EL (cell line): ENCODE measurements at regions not wholly inside any gene's neighbourhood (a gene's known extent, or its start where the extent isn't known, plus 50 kb on each side); places are given as distances from the start of the nearest gene placed in this dataset.
"Not testable (repeated sequence)": the region's sequence is repeated elsewhere in the genome, so short reads cannot be mapped to it uniquely, and the experiment has no call there.

Experiments used
- DNase-seq: peaks from one replicate; pipeline ENCODE4 v3.0.0-alpha.2; 2016

DNA sequence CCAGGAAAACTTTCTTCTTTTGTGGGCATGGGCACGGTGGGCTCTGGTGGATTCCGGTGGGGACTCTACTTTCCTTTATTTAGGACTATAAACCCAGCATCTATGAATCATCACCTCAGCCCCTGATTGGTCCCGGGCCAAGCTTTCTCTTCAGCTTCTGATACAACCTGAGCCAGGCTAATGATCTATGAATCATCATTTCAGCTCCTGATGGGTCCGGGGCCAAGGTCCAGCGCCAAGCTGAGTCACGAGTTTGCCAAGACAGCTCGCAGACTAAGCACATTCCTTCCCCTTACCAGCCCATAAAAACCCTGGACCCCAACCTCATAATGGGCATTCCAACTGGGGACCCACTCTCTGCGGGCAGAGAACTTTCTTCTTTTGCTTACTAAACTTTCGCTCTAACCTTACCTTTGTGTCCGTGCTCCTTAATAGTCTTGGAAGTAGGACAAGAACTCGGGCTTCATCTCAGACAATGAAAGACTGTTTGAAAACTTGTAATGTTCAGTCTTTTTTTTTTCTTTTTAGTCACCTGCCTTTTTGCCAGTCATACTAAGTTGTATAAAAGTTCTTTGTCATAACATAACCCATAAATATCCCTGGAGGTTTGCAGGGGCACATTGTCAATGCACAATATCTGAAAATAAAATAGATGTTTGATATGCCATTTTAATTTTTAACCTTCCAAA lies 904.9 kb upstream of the EPHA5 start:
- DNase-seq: peak; percentile 86

DNA sequence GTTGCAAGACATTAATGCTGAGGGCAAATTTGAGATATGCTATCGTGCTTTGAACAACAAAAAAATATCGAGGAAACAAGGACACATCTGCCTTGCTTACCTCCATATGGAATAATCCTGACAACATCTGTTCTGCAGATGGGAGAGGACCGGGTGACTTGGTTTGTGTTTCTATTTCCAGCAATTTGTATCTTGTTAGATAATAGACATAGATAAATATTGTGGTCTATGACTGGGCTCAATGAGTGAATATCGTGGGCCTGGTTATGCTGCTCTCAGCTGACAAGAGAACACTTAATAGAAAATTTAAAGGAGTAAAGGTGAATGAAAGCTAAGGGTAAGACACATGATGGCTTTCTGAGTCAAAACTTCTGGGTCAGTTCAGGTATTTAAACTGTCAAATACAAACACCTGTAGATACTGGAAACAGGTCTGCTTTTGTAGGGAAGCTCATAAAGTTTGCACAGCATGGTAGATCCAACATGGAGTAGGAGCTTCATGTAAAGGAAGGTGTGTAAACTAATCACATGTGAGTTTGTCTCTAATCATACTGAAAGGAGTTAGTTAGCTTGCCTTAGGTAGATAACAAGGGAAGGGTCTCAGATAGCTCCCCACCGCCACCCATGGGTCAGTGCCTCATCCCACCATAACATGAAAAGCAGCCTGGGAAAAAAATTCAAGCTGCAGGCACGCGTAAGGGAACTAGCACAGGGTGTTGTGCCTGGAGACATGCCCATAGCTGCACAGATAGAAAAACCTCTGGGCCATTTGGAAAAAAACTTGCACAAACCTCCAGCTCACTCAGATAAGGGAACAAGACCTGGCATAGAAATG lies 904.1 kb upstream of the EPHA5 start:
- peak; percentile 78 for DNase-seq

DNA sequence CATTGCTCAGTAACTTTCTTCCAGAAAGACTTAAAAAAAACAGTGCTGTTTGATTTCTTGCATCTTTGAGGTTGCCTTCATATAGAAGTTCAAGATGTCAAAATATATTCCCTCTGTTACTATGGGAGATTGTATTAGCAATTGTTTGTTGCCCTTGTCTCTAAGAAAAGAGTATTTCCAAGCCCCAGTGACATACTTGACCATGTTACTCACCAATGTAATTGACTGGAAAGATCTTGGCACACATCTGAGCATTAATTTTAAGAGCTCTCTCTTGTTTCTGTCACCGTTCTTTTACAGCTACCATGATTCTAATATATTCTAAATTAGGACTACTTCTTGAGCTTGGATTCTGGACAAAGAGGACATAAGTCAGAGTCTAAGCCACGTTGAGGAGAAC lies 902.7 kb upstream of the EPHA5 start:
- DNase-seq: peak; percentile 50

DNA sequence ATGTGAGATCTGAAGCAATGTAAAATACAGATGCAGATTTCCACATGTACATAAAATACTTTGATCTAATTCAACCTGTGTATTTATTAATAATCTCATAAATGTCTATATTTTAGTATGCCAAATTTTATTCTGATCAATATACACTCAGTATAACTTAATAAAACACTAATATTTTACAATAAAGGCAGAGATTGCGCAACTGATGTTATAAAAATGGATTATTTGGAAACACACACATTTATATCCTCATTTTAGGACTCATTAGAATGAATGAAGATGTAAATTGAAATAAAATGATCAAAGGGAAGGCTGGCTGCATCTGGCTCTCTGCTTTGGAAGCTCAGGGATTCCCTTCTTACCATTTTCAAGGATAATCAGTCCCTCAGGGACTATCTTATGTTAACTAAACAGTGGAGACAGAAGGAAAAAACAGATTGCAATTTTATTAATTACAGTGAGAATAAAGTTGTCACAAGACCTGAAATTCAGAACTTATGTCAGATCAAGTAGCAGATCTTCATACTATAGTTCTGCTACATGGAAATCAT lies 900.9 kb upstream of the EPHA5 start:
- no peak for DNase-seq

DNA sequence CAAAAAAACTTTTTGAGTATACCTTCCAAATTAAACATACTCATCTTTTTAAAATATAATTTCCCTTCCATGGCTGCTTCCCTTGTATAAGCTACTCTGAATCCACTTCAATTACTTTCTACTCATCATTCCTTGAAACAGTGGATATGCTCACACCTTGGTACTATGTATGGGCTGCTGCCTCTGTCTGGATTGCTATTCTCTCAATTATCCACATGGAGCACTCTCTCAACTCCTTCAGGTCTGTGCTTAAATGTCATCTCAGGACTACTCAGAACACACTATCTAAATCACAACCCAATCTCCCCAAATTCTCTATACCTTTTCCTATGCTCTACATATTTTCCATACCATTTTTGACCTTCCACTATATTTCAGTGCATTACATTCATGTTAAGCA lies 898.9 kb upstream of the EPHA5 start:
- DNase-seq: no peak

DNA sequence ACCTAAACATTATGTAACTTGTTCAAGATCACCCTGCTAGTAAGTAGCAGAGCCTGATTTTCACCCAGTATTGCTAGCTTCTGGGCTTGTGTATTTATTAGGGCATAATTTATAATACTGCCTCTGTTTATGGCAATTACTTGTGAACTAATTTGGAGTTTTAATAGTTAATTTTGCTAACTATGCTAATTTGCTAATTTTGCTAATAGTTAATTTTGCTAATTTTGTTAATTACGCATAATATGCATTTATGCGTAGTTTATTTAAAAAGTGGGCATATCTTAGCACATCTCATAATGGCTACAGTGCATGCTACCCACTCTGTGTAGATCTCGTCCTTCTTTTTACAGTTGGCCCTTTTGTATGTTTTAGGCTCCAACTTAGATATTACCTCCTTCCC lies 898.1 kb upstream of the EPHA5 start:
- no peak for DNase-seq

DNA sequence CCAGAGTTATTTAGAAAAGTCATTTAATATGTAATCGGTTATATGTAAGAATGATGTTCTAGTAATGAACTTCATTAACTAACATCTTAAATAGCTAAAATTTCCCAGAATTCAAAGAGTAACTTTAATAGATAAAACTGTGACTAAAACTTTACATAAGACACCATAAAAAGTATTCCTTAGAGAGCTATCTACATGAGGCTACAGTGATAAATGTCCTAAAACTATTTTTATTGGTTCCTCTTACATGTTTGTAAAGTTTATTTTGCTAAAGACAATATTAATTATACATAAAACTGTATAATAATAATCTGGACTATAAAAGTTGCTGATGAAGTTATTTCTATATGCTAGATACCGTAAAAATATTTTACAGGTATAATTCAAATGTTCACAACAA lies 897.7 kb upstream of the EPHA5 start:
- no peak for DNase-seq

DNA sequence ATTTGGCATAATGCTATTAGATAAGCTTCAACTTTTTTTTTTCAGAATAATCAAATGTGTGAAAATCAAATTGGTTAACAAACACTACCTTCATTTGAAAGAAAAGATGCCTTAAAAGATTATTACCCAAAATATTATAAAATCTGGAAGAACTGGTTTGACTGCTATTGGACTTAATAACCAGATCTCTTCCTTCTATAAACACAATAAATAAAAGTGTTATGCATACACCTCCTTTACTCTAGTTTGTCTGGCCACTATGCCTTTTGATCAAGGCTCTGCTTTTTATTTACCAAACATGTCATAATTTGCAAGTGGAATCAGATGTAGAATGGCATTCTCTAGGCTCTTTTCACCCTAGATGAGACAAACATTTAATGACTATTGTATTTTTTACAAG lies 897.3 kb upstream of the EPHA5 start:
- DNase-seq: no peak

DNA sequence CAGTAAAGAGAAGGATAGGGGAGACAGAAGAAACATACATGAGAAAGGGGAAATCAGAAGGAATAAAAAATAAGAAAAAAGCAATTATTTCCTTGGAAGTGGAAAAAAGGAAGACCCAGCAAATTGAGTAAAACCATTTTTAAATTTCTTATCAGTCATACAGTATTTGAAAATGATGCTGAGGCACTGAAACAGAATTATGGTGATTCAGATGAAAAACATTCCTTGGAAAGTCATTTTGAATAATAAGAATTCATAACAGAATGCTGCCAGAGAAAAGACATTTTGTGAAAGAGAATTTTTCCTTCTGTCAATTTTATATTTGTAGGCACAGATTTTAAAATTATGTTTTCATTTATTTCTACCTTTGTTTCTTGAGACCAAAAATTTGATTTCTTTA lies 895.5 kb upstream of the EPHA5 start:
- DNase-seq: peak; percentile 47

DNA sequence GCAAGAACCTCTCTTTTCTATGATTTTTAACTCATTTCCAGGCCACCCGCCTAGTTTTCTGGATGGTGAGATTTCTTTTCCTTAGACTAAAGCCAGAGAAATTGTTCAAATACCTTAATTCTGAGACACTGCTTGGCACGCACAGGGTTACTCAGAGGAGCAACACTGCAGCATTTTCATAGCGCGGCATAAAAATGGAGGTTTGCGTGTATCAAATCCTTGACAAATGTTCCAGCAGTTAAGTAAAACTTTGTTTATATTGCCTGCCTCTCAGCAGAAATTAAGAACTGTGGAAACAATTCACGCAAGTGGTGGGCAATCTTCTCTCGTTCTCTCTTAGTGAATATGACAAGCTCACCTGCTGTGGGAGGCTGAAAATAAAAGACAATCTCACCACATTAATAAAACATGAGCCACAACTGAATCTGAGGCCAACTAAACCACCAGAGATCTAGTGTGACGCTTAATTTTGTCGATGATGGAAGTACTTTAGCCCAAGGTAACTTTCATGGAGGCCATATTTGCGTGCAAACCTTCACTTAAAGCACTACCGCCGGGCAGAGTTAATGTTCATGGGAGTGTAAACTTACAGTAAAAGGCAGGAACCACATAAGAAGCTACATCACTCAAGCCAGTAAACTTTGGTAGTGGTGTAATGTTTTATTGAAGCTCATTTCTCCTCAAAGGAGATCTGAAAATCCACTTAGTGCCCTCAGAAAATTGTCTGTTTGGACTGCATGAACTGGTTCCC lies 894.8 kb upstream of the EPHA5 start:
- peak; percentile 89 for DNase-seq

DNA sequence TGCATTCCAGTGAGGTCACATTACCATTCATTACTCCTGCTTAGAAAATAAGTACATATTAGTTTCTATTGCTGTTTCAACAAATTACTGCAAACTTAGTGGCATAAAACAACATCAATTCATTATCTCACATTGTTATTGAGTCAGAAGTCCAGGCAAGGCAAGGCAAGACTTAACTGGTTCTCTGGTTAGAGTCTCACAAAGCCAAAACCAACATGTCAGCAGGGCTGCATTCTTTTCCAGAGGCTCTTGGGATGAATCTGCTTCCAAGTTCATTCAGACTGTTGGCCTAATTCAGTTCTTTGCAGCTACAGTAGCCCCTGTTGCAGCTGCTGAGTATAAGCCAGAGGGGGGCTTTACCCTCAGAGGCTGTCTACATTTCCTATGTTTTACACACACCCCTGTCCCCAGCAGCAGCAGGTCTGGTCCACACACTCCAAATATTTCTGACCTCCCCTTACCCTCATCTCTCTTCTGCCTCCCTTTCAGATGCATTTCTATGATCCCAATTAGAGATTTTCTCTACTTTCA lies 892.1 kb upstream of the EPHA5 start:
- DNase-seq: no peak

DNA sequence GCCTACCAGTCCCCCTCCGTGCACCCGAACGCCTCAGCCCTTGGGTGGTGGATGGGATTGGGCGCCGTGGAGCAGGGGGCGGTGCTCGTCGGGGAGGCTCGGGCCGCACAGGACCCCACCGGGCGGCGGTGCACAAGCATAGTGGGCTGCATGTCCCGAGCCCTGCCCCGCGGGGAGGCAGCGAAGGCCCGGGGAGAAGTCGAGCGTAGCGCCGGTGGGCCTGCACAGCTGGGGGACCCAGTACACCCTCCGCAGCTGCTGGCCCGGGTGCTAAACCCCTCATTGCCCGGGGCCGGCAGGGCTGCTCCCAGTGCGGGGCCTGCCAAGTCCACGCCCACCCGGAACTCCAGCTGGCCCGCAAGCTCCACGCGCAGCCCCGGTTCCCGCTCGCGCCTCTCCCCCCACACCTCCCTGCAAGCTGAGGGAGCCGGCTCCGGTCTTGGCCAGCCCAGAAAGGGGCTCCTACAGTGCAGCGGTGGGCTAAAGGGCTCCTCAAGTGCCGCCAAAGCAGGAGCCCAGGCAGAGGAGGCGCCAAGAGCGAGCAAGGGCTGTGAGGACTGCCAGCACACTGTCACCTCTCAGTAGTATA lies 891.3 kb upstream of the EPHA5 start:
- not testable (repeated sequence) for DNase-seq

DNA sequence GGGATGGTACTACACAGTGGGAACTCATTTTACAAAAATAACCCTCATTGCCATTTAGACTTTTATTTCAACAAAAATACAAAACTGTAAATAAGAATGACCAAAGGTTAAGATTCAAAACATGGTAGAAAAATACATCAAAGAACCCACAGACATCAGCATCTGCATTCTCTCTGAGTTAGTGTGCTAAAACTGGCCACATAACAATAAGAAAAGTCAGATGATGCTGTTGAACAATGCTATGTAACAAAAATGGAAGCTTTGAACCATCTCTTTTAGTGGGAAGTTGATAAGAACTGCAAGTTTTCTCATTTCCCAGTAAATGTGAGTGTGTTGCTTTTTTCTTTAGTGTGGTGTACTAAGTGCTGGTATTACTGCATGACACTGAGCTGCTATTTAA lies 888.4 kb upstream of the EPHA5 start:
- DNase-seq: no peak

DNA sequence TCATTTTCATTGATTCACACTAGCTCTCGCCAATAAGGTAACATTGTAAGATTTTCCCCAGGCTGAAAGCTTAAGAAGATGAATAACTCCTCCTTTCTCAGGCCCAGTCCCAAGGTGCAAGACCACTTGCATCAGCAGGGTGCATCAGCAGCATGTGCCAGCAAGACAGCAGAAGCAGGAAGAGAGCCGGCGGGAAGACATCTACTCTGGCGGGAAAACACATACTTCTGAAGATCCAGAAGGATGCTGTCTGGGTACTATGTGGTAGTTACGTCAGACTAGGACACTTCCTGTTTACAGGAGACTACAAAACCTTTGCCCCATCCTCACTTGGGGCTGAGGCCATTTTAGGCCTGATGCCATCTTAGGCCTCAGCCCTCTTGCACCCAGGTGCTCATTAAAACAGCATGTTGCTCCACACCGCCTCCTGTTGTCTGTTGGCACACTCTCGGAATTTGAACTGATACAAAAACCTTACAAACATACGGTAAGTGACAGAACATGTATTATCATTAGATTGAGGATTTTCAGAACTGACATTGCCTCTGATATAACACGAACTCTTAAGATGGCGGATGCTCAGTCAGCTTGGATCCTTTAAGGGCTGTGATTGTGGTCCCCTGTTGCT lies 886.5 kb upstream of the EPHA5 start:
- DNase-seq: no peak

DNA sequence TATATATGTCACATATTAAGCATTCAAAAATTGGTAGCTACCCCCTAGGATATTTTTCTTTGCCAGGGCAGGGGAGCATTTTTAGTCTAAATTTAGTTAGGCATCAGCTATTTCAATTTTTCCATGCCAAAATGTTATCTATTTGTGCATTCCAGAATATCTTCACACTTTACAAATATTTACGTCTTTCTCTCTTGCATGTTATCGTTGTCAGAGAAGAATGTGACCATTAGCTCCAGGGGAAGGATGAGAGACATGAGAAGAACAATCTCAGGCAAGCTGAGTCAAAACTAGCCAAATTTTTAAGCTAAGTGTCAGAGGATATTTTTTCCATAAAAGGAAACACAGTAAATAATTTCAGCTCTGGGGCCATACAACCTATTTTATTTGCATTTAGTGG lies 885.0 kb upstream of the EPHA5 start:
- DNase-seq: peak; percentile 85

DNA sequence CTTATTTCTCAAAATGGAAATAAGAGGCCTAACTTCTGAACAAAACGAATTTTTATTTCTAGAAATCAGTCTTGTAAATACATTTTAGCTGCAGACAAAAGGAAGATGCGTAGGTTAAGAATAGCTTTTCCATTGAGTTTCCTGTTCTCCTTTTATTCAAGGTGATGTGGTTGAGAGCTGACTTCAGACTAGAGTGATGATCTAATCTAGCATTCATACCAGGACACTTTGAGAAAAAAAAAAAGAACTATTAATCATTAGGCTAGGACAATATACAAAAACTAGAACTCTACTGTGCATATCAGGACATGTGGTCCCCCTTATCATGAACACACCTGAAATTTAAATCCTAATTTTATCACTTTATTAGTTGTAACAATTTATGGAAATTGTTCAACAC lies 884.5 kb upstream of the EPHA5 start:
- DNase-seq: peak; percentile 47

DNA sequence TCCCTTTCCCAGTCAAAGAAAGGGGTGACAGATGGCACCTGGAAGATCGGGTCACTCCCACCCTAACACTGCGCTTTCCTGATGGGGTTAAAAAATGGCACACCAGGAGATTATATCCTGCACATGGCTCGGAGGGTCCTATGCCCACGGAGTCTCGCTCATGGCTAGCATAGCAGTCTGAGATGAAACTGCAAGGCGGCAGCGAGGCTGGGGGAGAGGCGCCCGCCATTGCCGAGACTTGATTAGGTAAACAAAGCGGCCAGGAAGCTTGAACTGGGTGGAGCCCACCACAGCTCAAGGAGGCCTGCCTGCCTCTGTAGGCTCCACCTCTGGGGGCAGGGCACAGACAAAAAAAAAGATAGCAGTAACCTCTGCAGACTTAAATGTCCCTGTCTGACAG lies 875.0 kb upstream of the EPHA5 start:
- DNase-seq: not testable (repeated sequence)

DNA sequence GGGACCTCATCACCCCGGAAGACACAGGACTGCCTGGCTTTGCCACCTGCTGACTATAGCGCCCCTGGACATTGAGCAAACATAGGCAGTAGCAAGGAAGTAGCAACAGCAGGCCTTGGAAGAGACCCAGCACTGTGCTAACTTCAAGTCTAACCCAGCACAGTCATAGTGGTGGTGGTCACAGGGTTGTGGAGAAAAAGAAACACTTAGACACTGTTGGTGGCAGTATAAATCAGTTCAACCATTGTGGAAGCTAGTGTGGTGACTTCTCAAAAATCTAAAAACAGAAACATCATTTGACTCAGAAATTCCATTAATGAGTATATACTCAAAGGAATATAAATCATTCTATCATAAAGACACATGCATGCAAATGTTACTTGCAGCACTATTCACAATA lies 874.0 kb upstream of the EPHA5 start:
- DNase-seq: no peak

DNA sequence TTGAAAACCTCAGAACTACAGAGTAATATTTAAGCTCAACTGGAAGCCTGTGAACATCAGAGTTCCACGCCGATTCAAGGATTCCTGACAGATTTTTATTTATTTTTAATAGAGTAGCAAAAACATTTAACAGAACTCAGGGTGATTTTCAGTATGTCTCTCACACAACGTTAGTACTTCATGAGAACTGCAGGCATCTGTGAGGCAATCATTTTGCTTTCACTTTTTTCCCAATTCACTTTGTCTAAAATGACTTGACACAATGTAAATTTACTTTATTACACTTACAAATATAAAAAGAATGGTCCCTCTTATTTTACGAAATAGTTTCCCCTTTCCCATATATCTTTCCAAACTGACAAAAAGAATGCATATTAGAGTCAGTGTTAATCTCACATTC lies 869.5 kb upstream of the EPHA5 start:
- DNase-seq: no peak

DNA sequence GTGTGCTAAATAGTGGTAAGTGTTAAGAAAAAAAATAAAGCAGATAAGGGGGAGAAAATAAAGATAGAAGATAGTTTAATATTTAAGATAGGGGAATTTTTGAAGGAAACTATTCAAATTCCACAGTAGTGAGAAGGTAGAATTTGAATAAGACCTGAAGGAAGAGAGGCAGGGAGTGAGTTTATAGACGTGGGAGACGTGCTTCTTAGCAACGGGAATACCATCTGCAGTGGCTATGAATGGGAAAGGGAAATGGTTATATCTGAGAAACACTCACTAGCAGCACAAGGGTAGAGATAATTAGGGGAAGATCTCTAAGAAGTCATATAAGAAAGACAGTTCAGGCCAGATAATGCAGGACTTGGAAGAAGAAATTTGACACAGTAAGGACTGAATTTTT lies 854.5 kb upstream of the EPHA5 start:
- DNase-seq: no peak

DNA sequence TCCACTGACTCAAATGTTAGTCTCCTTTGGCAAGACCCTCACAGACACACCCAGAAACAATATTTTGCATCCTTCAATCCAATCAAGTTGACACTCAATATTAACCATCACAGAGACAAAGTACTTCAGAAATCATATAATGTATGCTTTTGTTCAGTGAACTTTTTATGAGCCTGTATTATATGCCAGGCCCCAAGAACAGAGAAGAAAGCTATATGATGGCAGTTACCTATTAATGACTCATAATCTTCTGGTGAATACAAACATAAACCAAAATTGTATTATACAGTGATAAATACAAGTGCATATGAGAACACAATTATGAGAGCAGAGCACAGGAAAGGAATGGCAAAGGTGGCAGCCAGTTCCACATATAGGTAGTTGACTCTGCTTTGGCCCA lies 852.0 kb upstream of the EPHA5 start:
- DNase-seq: no peak

DNA sequence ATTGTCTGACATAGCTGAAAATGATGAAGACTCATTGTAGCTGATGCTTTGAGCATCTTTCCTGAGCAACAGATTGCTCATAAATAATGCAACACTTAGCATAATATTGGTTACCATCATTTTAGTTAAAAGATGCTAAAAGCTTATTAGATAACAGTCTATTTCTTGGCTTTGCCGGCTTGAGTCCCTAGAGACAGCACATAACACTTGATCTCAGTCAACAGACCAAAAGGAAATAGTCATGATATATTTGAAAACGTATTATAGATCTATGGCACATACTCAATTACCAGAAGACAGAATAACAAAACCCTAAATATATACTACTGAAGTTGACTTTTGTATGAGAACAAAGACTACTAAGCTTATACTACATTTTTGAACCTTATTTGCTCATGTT lies 846.7 kb upstream of the EPHA5 start:
- DNase-seq: no peak
